ENCODE measurements at regions not wholly inside any gene's neighbourhood (a gene's known extent, or its start where the extent isn't known, plus 50 kb on each side); places are given as distances from the start of the nearest gene placed in this dataset.

DNA sequence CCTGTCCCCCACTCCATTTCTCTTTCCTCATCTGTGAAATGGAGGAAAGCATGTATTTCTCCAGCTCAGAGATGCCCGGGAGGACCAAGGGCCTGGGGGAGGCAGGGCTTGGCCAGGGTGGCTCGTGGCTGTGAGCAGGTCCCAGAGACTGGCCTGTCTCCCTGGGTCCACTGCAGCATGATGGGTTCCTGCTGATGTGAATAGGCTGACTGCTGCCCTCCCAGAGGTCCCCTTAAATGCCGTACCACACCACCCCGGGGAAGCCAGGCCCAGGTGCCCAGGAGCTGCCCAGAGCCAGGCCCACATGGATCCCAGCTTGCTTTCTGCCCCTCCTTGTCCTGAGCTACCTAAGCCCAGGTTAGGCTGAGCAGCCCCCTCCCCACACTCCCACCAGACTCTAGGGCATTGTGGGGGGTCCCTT is 158.2 kb upstream of the C14orf180 start:
- H3K9me3 Mint-ChIP-seq = no peaks in the 10 kb centered on the region
- no peak overlapping the region for H3K27ac Mint-ChIP-seq
- DNase-seq = no peak
- H3K27me3 Mint-ChIP-seq (ENCODE audit: low read depth, poor library complexity) = peaks cover 32% of the 10 kb centered on the region
- peaks cover 38% of the 10 kb centered on the region for H3K4me1 Mint-ChIP-seq
- no peaks in the 10 kb centered on the region for H3K36me3 Mint-ChIP-seq (ENCODE audit: low read depth)
- H3K4me3 Mint-ChIP-seq = no peak overlapping the region
- no peak for TF ChIP-seq CTCF (IDR thresholded peaks at IDR 0.05)

GRCh38 chr14:104421892-104422828 is 157.4 kb upstream of the C14orf180 start:
- no peak for TF ChIP-seq CTCF (IDR thresholded peaks at IDR 0.05)
- Mint-ChIP-seq H3K27me3 (ENCODE audit: low read depth, poor library complexity) (peaks cover 32% of the 10 kb centered on the region), H3K27ac (peak overlapping the region; percentile 7), H3K36me3 (ENCODE audit: low read depth) (no peaks in the 10 kb centered on the region), H3K9me3 (no peaks in the 10 kb centered on the region), H3K4me1 (peaks cover 41% of the 10 kb centered on the region), H3K4me3 (peak overlapping the region; percentile 4)
- peak; percentile 50 for DNase-seq

GRCh38 chr14:104422837-104423681 is 156.5 kb upstream of the C14orf180 start:
- Mint-ChIP-seq H3K4me1 (peaks cover 41% of the 10 kb centered on the region), H3K9me3 (no peaks in the 10 kb centered on the region), H3K27ac (no peak overlapping the region), H3K36me3 (ENCODE audit: low read depth) (no peaks in the 10 kb centered on the region), H3K4me3 (no peak overlapping the region), H3K27me3 (ENCODE audit: low read depth, poor library complexity) (peaks cover 32% of the 10 kb centered on the region)
- no peak for DNase-seq
- TF ChIP-seq CTCF (IDR thresholded peaks at IDR 0.05) = no peak

- Mint-ChIP-seq H3K4me1 (peaks cover 46% of the 10 kb centered on the region), H3K36me3 (ENCODE audit: low read depth) (no peaks in the 10 kb centered on the region), H3K27me3 (ENCODE audit: low read depth, poor library complexity) (peaks cover 26% of the 10 kb centered on the region), H3K9me3 (no peaks in the 10 kb centered on the region), H3K4me3 (no peak overlapping the region), H3K27ac (no peak overlapping the region)
- DNase-seq = no peak
- no peak for TF ChIP-seq CTCF (IDR thresholded peaks at IDR 0.05)
These were observed 155.7 kb upstream of the C14orf180 start for GRCh38 chr14:104423701-104424405.

- peaks cover 31% of the 10 kb centered on the region for H3K27me3 Mint-ChIP-seq (ENCODE audit: low read depth, poor library complexity)
- H3K36me3 Mint-ChIP-seq (ENCODE audit: low read depth) = no peaks in the 10 kb centered on the region
- TF ChIP-seq CTCF (IDR thresholded peaks at IDR 0.05) = no peak
- H3K9me3 Mint-ChIP-seq = no peaks in the 10 kb centered on the region
- no peak overlapping the region for H3K4me3 Mint-ChIP-seq
- H3K4me1 Mint-ChIP-seq = peaks cover 53% of the 10 kb centered on the region
- H3K27ac Mint-ChIP-seq = no peak overlapping the region
- peak; percentile 57 for DNase-seq
These were observed 155.0 kb upstream of the C14orf180 start for GRCh38 chr14:104424406-104425072.
